Ishikawa (cell line): ENCODE measurements at regions not wholly inside any gene's neighbourhood (a gene's known extent, or its start where the extent isn't known, plus 50 kb on each side); places are given as distances from the start of the nearest gene placed in this dataset.

Source experiments
- CEBPB ChIP-seq: IDR thresholded peaks from 2 replicates; pipeline ENCODE4 v1.6.1; 2012
- EP300 ChIP-seq: IDR thresholded peaks from 2 replicates; pipeline ENCODE4 v1.6.1; 2012; ENCODE audit warnings: borderline replicate concordance
- FOXM1 ChIP-seq: IDR thresholded peaks from 2 replicates; pipeline ENCODE4 v1.6.1; 2012; ENCODE audit warnings: low read depth, borderline replicate concordance
- NFIC ChIP-seq: IDR thresholded peaks from 2 replicates; pipeline ENCODE4 v1.6.1; 2012
- TAF1 ChIP-seq: IDR thresholded peaks from 2 replicates; pipeline ENCODE4 v1.6.1; 2012; ENCODE audit warnings: low read depth, mild to moderate bottlenecking
- YY1 ChIP-seq: IDR thresholded peaks from 2 replicates; pipeline ENCODE4 v1.6.1; 2012; ENCODE audit warnings: low read depth
- ZBTB7A ChIP-seq: IDR thresholded peaks from 2 replicates; pipeline ENCODE4 v1.6.1; 2012; ENCODE audit warnings: low read depth
- TF ChIP-seq, protein P1 (sequence below): IDR thresholded peaks from 2 replicates; pipeline ENCODE4 v1.6.1; 2012

DNA sequence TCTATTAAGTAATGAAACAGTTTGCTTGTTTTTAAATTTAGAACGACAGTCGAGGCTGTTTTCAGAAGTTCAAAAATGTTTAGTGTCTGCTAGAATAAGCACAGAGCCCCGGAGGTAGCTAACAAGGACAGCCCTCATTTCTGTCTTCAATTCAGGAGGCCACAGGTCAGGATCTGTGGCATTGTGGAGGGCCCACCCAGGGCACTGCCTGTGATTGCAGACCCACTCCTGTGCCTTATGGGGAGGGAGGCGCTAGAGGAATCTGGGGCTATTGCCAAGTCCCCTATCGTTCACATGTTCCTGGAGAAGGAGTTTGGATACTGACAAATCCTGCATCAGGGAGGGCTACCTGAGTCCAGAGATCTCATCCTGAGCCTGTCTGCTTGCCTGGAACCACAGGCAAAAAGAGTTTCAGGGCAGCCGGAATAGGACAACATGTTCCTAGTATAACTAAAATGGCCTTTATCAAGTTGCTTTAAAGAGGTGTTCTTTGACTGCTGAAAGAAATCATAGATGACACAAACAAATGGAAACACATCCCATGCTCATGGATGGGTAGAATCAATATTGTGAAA, 141.5 kb upstream of the ROPN1 start:
- TF ChIP-seq EP300 (no peak), CEBPB (no peak), FOXM1 (no peak), YY1 (no peak), NFIC (no peak), ZBTB7A (no peak), TAF1 (no peak)
- TF ChIP-seq, protein P1, sequence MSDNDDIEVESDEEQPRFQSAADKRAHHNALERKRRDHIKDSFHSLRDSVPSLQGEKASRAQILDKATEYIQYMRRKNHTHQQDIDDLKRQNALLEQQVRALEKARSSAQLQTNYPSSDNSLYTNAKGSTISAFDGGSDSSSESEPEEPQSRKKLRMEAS, result no peak
